HCT116 (cell line): ENCODE measurements at regions not wholly inside any gene's neighbourhood (a gene's known extent, or its start where the extent isn't known, plus 50 kb on each side); places are given as distances from the start of the nearest gene placed in this dataset.

Source experiments
- ATAC-seq: fragments of 200-7000 bp; cut with Tn5 transposase; 2 replicates; pipeline ENCODE4 v1.9.1; 2020; ENCODE audit warnings: mild to moderate bottlenecking, moderate library complexity
- BruUV-seq: library from RNA; stranded (reverse); fragments of 400-500 nt; replicated peaks from 2 replicates; lab custom pipeline; 2021; lab: Mats Ljungman, UMichigan
- CTCF ChIA-PET: fragments of 300-600 bp; sonication (Branson Sonifier 250); formaldehyde crosslinking; loops from one replicate; lab custom pipeline; 2021; ENCODE audit warnings: antibody characterized with exemption; lab: Charles Lee
- POLR2A ChIA-PET: fragments of 300-600, 350-600 bp; sonication (Branson Sonifier 250); formaldehyde crosslinking; loops from one replicate; lab custom pipeline; 2021; ENCODE audit warnings: antibody characterized with exemption; lab: Charles Lee
- RAD21 ChIA-PET, 2 experiments: fragments of 300-600 bp; sonication (Branson Sonifier 250); formaldehyde crosslinking; loops; one replicate each; lab custom pipeline; 2023; ENCODE audit warnings: low total read pairs in 2 of 2; ENCODE audit not compliant: uncharacterized antibody in 2 of 2, unreplicated experiment in 2 of 2, low non-redundant PET in 1 of 2; lab: Charles Lee
- DNase-seq: peaks from one replicate; pipeline ENCODE4 v3.0.0-alpha.2; 2010; ENCODE audit warnings: low read depth, low spot score
- H2AFZ ChIP-seq: fragments of 200-600 bp; shearing (Covaris generic), sonication (generic); 2 replicates; pipeline ENCODE4 v1.6.1; 2017; ENCODE audit warnings: low read depth, mixed run types, mixed read lengths, antibody characterized with exemption, low read length; ENCODE audit not compliant: poor library complexity, severe bottlenecking
- H3K27ac ChIP-seq: 2 replicates; pipeline ENCODE4 v1.5.1; 2012; ENCODE audit warnings: low read depth, low read length
- H3K27me3 ChIP-seq: fragments of 200-600 bp; sonication (generic); 2 replicates; pipeline ENCODE4 v1.6.1; 2016; ENCODE audit warnings: mixed run types, low read length, mixed read lengths; ENCODE audit not compliant: insufficient read depth
- H3K36me3 ChIP-seq, 2 experiments: fragments of 200-500 bp in 1 of 2; fragments of 200-600 bp in 1 of 2; sonication (Bioruptor generic) in 1 of 2; sonication (generic) in 1 of 2; 2 replicates each; pipeline versions ENCODE4 v1.5.1 to v1.6.1; 2014 to 2016; ENCODE audit warnings: low read length in 2 of 2, inconsistent platforms in 1 of 2, mixed read lengths in 1 of 2, mixed run types in 1 of 2; ENCODE audit not compliant: insufficient read depth in 2 of 2, control insufficient read depth in 1 of 2
- H3K4me1 ChIP-seq, 2 experiments: fragments of 200-600 bp in 1 of 2; sonication (generic) in 1 of 2; 2 replicates each; pipeline versions ENCODE4 v1.5.1 to v1.6.1; 2012 to 2017; ENCODE audit warnings: low read length in 2 of 2, inconsistent platforms in 1 of 2, mild to moderate bottlenecking in 1 of 2, mixed read lengths in 1 of 2, mixed run types in 1 of 2, moderate library complexity in 1 of 2; ENCODE audit not compliant: insufficient read depth in 2 of 2, control insufficient read depth in 1 of 2
- H3K4me2 ChIP-seq: fragments of 200-600 bp; sonication (generic); 2 replicates; pipeline ENCODE4 v1.6.1; 2017; ENCODE audit warnings: mixed run types, low read length, mixed read lengths
- H3K4me3 ChIP-seq, 2 experiments: fragments of 200-600 bp in 1 of 2; sonication (generic) in 1 of 2; replicated peaks in 1 of 2; 2 replicates each; pipeline ENCODE4 v1.5.1; 2011 to 2016; ENCODE audit warnings: low read length in 2 of 2, control low read depth in 1 of 2, low read depth in 1 of 2, mild to moderate bottlenecking in 1 of 2, mixed read lengths in 1 of 2, mixed run types in 1 of 2
- H3K79me2 ChIP-seq: fragments of 200-600 bp; sonication (generic); 2 replicates; pipeline ENCODE4 v1.6.1; 2017; ENCODE audit warnings: mild to moderate bottlenecking, mixed run types, low read length, moderate library complexity, mixed read lengths; ENCODE audit not compliant: insufficient read depth
- H3K9ac ChIP-seq: fragments of 200-600 bp; sonication (generic); 2 replicates; pipeline ENCODE4 v1.6.1; 2016; ENCODE audit warnings: low read length, mixed read lengths
- H3K9me2 ChIP-seq: fragments of 200-600 bp; sonication (generic), shearing (Covaris generic); 2 replicates; pipeline ENCODE4 v1.6.1; 2017; ENCODE audit warnings: mixed run types, mild to moderate bottlenecking, moderate library complexity; ENCODE audit not compliant: insufficient read depth
- H3K9me3 ChIP-seq, 2 experiments: fragments of 200-500 bp in 1 of 2; fragments of 200-600 bp in 1 of 2; sonication (Bioruptor generic) in 1 of 2; sonication (generic) in 1 of 2; 2 replicates each; pipeline ENCODE4 v1.6.1; 2014 to 2017; ENCODE audit warnings: low read length in 2 of 2, mixed read lengths in 2 of 2, inconsistent platforms in 1 of 2, low read depth in 1 of 2, mild to moderate bottlenecking in 1 of 2, mixed run types in 1 of 2, moderate library complexity in 1 of 2; ENCODE audit not compliant: control insufficient read depth in 1 of 2, insufficient read depth in 1 of 2
- H4K20me1 ChIP-seq: fragments of 200-600 bp; sonication (generic), shearing (Covaris generic); 2 replicates; pipeline ENCODE4 v1.6.1; 2017; ENCODE audit warnings: mixed run types, mild to moderate bottlenecking, moderate library complexity; ENCODE audit not compliant: insufficient read depth
- CBX3 ChIP-seq: IDR thresholded peaks from 2 replicates; pipeline ENCODE4 v1.6.1; 2012; ENCODE audit warnings: low read depth
- CEBPB ChIP-seq: IDR thresholded peaks from 2 replicates; pipeline ENCODE4 v1.6.1; 2012; ENCODE audit warnings: low read depth
- EGR1 ChIP-seq: IDR thresholded peaks from 2 replicates; pipeline ENCODE4 v1.6.1; 2012; ENCODE audit warnings: low read depth
- ELF1 ChIP-seq: IDR thresholded peaks from 2 replicates; pipeline ENCODE4 v1.6.1; 2012; ENCODE audit warnings: low read depth, borderline replicate concordance
- EZH2phosphoT487 ChIP-seq: fragments of 200-600 bp; IDR thresholded peaks from 2 replicates; pipeline ENCODE4 v1.6.1; 2018; ENCODE audit warnings: antibody characterized with exemption, borderline replicate concordance
- FOSL1 ChIP-seq: IDR thresholded peaks from 2 replicates; pipeline ENCODE4 v1.6.1; 2012; ENCODE audit warnings: low read depth
- JUND ChIP-seq: IDR thresholded peaks from 2 replicates; pipeline ENCODE4 v1.6.1; 2012
- POLR2A ChIP-seq: IDR thresholded peaks from 2 replicates; pipeline ENCODE4 v1.7.0; 2011; ENCODE audit warnings: borderline replicate concordance; ENCODE audit not compliant: insufficient read depth, insufficient read length; ENCODE audit errors: extremely low read depth
- POLR2AphosphoS5 ChIP-seq: IDR thresholded peaks from 2 replicates; pipeline ENCODE4 v1.6.1; 2011; ENCODE audit warnings: mild to moderate bottlenecking, low read depth, low read length, moderate library complexity
- SIN3A ChIP-seq: IDR thresholded peaks from 2 replicates; pipeline ENCODE4 v1.6.1; 2012; ENCODE audit warnings: low read depth
- SP1 ChIP-seq: IDR thresholded peaks from 2 replicates; pipeline ENCODE4 v1.6.1; 2012; ENCODE audit warnings: low read depth
- SRF ChIP-seq: IDR thresholded peaks from 2 replicates; pipeline ENCODE4 v1.6.1; 2012; ENCODE audit warnings: low read depth
- YY1 ChIP-seq: IDR thresholded peaks from 2 replicates; pipeline ENCODE4 v1.6.1; 2011; ENCODE audit warnings: low read length, low read depth, moderate library complexity, mild to moderate bottlenecking; ENCODE audit not compliant: insufficient replicate concordance; ENCODE audit errors: extremely low read depth
- ZFX ChIP-seq: fragments of 450-650 bp; IDR thresholded peaks from 2 replicates; pipeline ENCODE4 v1.6.1; 2017
- ZNF274 ChIP-seq: fragments of 200-500 bp; sonication (Bioruptor generic); IDR thresholded peaks from 2 replicates; pipeline ENCODE4 v1.6.1; 2014; ENCODE audit warnings: mild to moderate bottlenecking, low read depth, low read length, inconsistent platforms
- intact Hi-C: fragments of 100-400 bp; cut with micrococcal nuclease; formaldehyde crosslinking; loops from 2 replicates; pipeline ENCODE4 v1.10.0; 2022
- TF ChIP-seq, protein P1 (sequence below): IDR thresholded peaks from 2 replicates; pipeline ENCODE4 v1.6.1; 2012
- TF ChIP-seq, protein P2 (sequence below): IDR thresholded peaks from 2 replicates; pipeline ENCODE4 v1.6.1; 2012
- TF ChIP-seq, protein P3 (sequence below): IDR thresholded peaks from 2 replicates; pipeline ENCODE4 v1.6.1; 2012; ENCODE audit warnings: low read depth

DNA sequence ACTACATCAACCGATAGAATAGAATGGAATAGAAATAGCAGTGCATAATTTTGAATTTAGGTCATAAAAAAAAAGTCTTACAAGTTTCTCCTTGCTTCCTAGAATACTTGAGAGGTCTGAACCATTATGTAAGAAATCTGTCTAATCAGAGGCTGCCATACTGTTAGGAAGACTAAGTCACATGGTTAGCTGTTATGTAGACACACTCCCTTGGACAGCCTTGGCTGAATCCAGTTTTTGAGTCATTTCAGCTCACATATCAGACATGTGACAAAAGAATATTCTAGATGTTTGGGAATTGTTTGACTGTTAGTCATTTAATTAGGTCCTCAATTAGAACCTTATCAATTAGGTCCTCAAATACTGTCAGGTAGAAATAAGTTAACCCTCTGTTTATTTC, 1601.4 kb downstream of the GRIK2 start:
- Histone ChIP-seq H3K4me1 (no peaks in the 10 kb centered on the region), H3K4me3 (no peak overlapping the region), H3K27ac (no peak overlapping the region), H3K4me2 (no peak overlapping the region), H3K9me2 (no peaks in the 10 kb centered on the region), H3K79me2 (no peaks in the 10 kb centered on the region), H4K20me1 (no peaks in the 10 kb centered on the region), H3K9ac (no peak overlapping the region), H3K27me3 (no peaks in the 10 kb centered on the region)
- ChIA-PET CTCF (no interaction called here), POLR2A (no interaction called here), RAD21 (no interaction called here)
- BruUV-seq, result no TSS peak
- DNase-seq (no peak), ATAC-seq (no peak)
- TF ChIP-seq ZNF274 (no peak), SIN3A (no peak), JUND (no peak), FOSL1 (no peak), YY1 (no peak), POLR2A (no peak), ELF1 (no peak), EZH2phosphoT487 (no peak), CBX3 (no peak), EGR1 (no peak)
- TF ChIP-seq, protein P1, sequence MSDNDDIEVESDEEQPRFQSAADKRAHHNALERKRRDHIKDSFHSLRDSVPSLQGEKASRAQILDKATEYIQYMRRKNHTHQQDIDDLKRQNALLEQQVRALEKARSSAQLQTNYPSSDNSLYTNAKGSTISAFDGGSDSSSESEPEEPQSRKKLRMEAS, result no peak
- TF ChIP-seq, protein P2, sequence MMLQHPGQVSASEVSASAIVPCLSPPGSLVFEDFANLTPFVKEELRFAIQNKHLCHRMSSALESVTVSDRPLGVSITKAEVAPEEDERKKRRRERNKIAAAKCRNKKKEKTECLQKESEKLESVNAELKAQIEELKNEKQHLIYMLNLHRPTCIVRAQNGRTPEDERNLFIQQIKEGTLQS, result no peak
- TF ChIP-seq, all 23 proteins: peak for 0
- intact Hi-C loops, result no loop called here
- Histone ChIP-seq H3K9me3 (no peaks in the 10 kb centered on the region), H3K36me3 (no peaks in the 10 kb centered on the region), H2AFZ (no peak overlapping the region)

DNA sequence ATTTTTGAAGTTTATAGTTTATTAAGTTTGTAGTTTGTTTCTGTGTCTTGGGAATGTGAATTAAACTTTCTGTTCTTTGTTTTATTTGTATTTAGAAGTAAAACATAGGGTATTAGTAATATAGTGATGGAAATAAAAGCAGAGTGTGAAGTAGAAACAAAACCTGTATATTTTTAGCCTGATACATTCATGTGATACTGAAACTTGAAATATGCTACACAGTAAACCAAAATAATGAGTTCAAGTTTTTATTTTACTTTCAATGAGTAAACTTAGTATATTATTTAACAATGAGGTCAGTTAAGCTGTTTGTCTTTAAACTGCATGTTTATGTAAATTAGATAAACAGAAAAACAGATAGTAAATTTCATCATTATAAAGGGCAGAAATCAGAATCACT, 1592.6 kb downstream of the GRIK2 start:
- Histone ChIP-seq H3K9ac (no peak overlapping the region), H3K4me2 (no peak overlapping the region), H3K9me3 (no peaks in the 10 kb centered on the region), H4K20me1 (no peaks in the 10 kb centered on the region), H3K9me2 (no peaks in the 10 kb centered on the region), H3K79me2 (no peaks in the 10 kb centered on the region), H2AFZ (no peak overlapping the region), H3K4me3 (no peak overlapping the region), H3K27ac (no peak overlapping the region), H3K36me3 (no peaks in the 10 kb centered on the region), H3K4me1 (no peaks in the 10 kb centered on the region), H3K27me3 (no peaks in the 10 kb centered on the region)
- DNase-seq, result no peak
- CTCF ChIA-PET, result no interaction called here
- intact Hi-C loops, result no loop called here
- POLR2A ChIA-PET, result no interaction called here
- RAD21 ChIA-PET, result no interaction called here
- no peak for ATAC-seq
- BruUV-seq, result no TSS peak
- TF ChIP-seq, protein P3, sequence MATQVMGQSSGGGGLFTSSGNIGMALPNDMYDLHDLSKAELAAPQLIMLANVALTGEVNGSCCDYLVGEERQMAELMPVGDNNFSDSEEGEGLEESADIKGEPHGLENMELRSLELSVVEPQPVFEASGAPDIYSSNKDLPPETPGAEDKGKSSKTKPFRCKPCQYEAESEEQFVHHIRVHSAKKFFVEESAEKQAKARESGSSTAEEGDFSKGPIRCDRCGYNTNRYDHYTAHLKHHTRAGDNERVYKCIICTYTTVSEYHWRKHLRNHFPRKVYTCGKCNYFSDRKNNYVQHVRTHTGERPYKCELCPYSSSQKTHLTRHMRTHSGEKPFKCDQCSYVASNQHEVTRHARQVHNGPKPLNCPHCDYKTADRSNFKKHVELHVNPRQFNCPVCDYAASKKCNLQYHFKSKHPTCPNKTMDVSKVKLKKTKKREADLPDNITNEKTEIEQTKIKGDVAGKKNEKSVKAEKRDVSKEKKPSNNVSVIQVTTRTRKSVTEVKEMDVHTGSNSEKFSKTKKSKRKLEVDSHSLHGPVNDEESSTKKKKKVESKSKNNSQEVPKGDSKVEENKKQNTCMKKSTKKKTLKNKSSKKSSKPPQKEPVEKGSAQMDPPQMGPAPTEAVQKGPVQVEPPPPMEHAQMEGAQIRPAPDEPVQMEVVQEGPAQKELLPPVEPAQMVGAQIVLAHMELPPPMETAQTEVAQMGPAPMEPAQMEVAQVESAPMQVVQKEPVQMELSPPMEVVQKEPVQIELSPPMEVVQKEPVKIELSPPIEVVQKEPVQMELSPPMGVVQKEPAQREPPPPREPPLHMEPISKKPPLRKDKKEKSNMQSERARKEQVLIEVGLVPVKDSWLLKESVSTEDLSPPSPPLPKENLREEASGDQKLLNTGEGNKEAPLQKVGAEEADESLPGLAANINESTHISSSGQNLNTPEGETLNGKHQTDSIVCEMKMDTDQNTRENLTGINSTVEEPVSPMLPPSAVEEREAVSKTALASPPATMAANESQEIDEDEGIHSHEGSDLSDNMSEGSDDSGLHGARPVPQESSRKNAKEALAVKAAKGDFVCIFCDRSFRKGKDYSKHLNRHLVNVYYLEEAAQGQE, result no peak
- TF ChIP-seq SRF, result no peak
- TF ChIP-seq CEBPB, result no peak
- TF ChIP-seq SP1, result no peak
- TF ChIP-seq POLR2A, result no peak
- TF ChIP-seq POLR2AphosphoS5, result no peak
- no peak for TF ChIP-seq ZNF274
- TF ChIP-seq EGR1, result no peak
- no peak for TF ChIP-seq JUND
- no peak for TF ChIP-seq ZFX
